ENCODE measurements at regions not wholly inside any gene's neighbourhood (a gene's known extent, or its start where the extent isn't known, plus 50 kb on each side); places are given as distances from the start of the nearest gene placed in this dataset.
"Not testable (repeated sequence)": the region's sequence is repeated elsewhere in the genome, so short reads cannot be mapped to it uniquely, and the experiment has no call there.

DNA sequence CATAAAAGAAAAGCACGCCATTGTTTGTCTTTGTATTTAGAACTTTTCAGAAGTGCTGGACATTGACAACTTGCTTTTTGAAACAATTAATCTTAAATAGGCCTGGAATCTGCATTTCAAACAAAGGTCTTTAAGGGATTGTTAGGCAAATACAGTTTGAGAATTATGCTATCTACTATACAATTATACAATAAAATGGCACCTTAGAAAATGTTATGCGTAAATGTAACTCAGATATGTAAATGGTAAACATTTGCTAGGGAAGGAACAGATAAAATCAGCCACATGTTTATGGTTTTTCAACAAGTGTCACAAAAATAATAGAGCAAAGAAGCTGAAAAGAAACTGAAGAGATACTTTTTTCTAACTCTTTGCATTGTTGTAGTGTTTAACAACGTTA, 152.7 kb upstream of the PRSS12 start:
- not testable (repeated sequence) for DNase-seq

DNA sequence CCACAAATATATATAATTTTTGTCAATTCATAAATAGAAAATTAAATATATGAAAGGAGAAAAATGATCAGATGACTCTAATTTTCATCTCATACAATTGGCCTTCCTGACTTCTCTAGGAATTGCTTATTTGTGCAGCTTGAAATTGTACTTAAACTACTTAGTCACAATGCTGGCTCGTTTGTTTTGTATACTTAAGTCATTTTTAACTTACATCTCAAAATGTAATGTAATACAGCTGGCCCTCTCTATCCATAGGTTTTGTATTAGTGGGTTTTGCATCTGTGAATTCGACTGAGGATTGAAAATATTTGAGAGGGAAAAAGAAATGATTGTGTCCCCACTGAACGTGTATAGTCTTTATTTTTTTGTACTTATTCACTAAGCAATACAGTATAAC, 160.1 kb upstream of the PRSS12 start:
- not testable (repeated sequence) for DNase-seq

DNA sequence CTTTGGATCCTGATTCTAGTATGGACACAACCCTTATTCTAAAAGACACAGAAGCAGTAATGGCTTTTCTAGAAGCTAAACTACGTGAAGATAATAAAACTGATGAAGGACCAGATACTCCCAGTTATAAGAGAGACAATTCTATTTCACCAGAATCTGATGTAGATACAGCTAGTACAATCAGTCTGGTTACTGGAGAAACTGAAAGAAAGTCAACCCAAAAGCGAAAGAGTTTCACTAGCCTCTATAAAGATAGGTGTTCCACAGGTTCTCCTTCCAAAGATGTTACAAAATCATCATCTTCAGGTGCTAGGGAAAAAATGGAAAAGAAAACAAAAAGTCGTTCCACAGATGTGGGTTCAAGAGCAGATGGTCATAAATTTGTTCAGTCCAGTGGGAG, 161.5 kb upstream of the PRSS12 start:
- not testable (repeated sequence) for DNase-seq

DNA sequence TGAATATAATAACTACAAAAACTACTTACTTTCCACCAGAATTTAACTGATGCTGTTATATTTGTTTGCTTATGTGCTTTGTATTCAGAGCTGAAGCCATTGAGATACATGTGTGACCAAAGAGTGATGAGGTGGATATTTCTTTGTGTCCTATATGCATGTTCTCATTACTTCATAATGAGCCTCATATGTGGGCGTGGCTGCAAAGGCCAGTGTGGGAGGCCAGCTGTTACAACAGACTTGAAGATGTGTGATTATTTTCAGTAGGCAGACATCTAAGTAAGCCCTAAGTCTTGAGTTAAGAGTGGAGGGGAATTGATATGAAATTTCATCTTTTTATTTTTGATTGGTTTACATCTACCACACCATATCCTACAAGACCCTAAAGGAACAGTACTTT, 163.3 kb upstream of the PRSS12 start:
- not testable (repeated sequence) for DNase-seq

DNA sequence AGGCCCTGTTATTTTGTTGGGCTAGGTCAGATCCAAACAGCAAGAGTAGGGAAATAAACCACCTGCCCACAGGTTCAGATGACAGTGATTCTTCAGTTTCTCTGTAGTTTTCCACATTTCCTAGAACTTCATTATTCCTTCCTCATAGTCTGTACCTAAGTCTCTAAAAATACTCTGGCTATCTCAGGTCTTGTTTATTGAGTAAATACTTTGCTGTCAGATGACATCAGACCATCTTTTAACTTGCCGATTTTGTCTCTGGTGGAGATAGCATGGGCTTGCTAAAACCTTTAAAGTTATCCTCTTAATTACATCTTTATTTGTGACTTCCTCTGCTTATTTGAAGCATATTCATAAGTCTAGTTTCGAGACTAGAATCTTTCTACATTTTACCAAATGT, 155.1 kb upstream of the METTL14 start:
- not testable (repeated sequence) for DNase-seq

DNA sequence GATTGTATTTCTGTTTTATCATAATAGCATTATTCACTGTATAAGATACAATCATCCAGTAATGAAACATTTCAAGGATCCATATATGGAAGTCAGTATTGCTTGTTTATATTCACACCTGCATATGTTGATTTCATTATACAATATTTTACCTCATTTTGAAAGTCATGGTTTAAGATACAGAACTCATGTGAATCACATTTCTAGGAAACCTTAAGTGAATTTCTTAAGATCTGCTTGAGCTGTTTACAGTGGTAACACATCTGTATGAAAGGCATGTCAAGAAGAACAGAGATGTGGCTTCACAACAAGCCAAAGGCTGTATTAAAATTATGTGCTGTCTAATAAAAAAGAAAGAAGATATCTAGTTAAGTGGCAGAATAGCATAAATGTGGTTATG, 153.2 kb upstream of the METTL14 start:
- DNase-seq: not testable (repeated sequence)

DNA sequence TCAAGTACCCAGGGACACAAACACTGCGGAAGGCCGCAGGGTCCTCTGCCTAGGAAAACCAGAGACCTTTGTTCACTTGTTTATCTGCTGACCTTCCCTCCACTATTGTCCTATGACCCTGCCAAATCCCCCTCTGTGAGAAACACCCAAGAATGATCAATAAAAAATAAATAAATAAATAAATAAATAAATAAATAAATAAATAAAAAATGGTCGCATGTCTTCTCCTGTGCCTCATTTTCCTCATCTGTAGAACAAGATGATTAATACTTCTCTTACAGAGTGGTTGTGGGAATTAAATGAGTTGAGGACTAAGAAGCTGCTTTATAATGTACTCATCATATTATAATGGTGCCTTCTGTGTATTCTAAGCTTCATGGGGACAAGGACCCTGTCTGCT, 149.4 kb upstream of the METTL14 start:
- DNase-seq: not testable (repeated sequence)

DNA sequence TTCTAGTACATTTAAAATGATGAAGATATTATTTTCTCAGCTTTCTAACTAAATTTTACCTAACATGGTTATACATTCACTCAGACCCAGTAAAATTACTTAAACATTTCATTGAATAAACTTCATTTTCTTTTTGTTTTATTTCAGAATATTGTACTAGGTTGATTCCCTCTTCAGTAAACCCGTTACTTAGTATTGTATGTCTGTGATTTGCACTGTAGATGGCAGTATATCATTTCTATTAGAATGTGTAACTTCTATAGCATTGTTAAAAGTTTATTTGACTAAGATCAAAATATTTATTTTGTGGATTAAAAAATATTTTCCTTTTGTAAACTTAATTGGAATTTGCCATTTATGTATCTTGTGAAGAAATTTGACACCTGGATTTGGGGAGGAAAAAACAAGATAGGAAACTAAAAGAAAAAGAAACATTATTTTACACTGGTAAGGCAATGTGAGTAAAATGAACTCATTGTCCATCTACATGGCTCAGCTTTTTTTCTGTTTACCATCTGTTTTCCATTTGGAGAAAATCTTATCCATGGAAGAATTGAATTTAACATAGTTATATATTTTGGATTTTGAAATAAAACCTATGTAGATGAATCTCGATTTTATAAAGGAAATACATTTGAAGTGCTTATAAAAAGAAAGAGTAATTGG, 145.6 kb upstream of the METTL14 start:
- peak; percentile 14 for DNase-seq

DNA sequence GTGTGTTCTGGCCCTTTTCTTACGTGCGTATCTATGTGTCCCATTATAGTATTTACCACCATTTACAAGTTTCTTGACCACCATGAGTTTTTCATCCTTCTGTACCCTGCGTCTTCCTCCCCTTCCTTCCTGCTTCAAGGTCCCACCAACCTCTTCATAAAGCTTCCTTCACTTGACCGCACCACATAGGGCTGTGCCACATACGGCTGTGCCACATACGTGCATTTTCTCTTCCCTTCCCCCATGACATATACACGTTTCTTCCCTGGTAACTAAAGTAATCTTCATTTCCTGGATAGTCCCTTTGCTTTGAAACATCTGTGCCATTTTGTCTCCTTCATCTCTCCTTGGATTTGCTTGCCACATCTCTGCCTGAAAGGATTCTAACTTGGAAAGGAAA, 128.6 kb upstream of the METTL14 start:
- DNase-seq: not testable (repeated sequence)

DNA sequence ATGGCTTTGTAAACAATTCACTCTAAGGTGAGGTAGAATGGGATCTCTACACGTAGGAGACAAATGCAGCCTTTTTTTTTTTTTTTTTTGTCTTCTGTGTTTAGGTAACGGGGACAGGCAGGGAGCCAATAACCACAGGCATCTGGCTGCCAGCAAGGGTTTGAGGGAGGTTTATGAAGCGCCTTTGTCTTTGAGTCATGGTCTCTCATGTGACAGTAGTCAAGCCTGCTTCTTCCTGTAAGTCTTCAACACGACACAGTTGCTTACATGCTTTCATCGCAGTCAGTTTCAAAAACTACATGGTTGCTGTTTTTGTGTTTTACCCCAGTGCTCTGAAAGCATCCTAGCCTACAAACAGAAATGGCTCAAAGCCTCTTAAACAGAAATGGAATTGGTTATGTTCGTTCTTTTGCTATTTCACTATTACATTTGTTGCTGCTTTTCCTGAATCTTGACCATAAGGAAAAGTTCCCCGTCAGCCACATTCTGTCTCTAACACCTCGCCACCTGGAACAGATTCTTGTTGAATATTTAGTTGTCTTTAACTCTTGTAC, 127.8 kb upstream of the METTL14 start:
- DNase-seq: peak; percentile 89

DNA sequence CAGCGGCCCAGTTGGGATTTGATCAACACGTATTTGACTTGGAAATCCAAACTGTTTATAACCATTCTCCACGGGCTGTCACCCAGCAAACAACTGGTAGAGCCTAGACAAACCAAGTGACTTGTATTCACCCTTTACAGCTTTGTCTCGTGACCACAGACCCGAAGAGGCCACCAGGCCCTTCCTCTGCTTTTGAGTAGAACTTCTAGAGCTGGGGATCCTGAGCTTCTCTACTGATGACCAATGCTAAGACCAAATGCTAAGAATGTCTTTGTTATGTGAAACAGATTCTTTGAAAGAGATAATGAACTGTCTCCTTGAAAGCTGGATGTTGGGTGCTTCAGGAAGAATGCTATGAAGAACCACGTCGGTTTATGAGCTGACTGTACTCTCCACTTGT, 127.0 kb upstream of the METTL14 start:
- not testable (repeated sequence) for DNase-seq

DNA sequence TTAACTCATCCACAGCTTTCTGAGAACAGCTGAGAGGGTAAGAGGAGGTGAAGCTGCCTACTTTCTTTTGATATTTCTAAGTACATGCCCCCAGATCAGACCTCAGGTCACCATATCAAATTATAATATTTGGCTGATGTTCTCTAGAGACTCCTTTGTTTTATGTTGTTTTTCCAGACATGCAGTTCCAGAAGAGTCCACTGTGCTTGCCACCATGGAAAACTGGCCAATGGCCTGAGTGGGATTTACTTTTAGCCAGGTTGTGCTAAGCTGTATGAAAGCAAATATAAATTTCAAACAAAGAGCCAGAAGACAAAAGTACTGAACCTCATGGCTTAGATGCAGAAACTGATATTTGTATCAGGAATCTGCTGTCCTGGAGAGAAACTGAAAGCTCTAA, 123.6 kb upstream of the METTL14 start:
- DNase-seq: not testable (repeated sequence)

DNA sequence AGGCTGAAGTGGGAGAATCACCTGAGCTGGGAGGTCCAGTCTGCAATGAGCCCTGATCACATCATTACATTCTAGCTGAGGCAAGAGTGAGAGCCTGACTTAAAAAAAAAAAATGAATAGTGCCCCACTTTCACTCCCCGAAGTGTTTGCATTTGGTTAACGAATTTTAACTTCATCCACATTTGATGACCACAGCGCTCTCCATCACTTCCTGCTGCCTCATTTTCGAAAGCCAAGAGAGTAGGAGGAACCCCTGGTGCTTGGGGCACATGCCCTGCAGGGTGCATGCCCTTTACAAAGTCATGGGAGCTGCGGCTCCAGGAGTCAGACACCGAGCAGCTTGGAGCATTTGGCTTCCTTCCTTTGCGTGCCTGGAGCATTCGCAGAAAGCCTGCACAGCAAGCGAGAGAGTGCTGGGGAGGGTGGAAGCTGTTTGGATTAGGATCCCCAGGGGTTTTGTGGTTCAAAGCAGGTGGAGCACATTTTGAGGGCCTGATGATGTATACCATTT, 119.1 kb upstream of the METTL14 start:
- peak; percentile 12 for DNase-seq

DNA sequence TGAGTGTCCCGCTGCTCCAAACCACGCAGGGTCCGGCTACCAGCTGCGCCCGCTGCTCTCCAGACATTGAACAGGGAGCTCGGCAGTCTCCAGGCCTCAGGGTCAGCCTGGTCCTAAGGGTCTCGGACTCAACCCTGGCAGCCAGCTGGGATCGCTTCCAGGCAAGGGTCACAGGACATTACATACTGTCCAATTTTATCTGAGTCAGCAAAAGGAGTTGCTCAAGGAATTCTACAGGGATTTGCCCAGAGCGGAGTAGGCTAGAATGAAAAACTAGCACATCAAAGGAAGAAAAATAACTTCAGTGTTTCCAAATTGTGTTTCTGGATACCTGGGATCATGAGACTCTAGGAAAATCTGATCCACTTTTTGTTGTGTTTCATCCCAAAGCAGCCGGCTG, 112.2 kb upstream of the METTL14 start:
- DNase-seq: not testable (repeated sequence)

DNA sequence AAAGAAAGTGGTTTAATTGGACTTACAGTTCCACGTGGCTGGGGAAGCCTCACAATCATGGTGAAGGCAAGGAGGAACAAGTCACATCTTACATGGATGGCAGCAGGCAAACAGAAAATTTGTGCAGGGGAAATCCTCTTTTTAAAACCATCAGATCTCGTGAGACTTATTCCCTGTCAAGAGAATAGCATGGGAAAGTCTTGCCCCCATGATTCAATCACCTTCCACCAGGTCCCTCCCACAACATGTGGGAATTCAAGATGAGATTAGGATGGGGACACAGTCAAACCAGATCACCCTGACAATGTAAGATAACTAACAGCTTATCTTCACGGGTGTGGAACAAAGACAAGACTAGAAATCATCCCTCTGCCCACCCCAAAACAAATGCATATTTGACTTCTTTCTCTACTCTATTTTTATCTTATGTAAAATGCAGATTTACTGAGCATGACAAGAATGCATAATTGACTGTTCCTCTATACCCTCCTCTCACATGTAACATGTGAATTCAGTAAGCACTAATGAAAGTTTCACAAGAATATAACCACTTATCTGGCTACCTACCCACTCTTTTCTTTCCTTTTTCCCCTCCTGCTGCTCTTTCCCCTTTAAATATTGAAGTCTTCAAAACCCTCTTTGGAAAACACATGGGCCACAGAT, 110.8 kb upstream of the METTL14 start:
- DNase-seq: not testable (repeated sequence)

DNA sequence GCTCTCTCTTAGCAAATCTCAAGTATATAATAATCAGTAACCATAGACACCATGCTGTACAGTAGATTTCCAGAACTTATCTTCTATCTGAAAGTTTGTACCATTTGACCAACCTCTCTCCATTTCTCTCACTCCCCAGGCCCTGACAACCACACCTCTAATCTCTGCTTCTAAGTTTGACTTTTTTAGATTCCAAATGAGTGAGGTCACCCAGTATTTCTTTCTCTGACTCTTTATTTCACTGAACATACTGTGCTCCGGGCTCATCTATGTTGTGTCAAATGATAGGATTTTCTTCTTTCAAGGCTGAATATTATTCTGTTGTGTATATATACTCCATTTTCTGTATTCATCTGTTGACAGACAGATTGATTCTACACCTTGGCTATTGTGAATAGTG, 110.1 kb upstream of the METTL14 start:
- DNase-seq: not testable (repeated sequence)

DNA sequence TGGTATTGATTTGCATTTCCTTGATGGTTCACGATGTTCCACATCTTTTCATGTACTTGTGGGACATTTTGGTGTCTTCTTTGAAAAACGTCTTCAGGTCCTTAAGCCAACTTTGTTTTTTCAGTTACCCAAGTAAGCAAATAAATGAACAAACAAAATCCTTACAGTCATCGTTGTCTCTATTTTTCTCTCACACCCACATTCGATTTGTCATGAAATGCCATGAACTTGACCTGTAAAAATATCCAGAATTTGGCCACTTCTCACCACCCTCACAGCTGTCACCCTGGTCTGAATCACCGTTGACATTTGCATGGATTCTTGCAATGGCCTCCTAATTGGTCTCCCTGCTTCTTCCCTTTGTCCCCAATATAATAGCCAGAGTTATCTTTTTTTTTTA, 109.5 kb upstream of the METTL14 start:
- not testable (repeated sequence) for DNase-seq

DNA sequence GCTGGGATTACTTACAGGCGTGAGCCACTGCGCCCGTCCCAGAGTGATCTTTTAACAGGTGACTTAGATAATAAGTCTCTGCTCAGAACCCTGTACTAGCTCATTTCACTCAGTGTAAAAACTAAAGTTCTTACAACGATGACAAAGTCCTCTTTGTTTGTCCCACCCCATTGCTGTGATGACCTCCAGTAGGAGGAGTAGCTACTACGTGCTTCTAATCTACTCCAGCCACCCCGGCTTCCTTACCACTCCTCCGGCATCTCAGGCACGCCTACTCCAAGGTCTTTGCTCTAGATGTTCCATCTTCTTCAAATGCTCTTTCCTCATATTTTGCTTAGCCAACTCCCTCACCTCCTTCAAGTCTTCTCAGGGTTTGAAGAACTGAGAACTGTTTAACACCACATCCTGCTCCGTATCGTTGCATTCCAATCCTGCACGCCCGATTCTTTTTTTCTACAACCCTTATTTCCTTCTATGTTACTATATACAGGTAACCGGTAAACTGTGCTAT, 108.4 kb upstream of the METTL14 start:
- DNase-seq: not testable (repeated sequence)

DNA sequence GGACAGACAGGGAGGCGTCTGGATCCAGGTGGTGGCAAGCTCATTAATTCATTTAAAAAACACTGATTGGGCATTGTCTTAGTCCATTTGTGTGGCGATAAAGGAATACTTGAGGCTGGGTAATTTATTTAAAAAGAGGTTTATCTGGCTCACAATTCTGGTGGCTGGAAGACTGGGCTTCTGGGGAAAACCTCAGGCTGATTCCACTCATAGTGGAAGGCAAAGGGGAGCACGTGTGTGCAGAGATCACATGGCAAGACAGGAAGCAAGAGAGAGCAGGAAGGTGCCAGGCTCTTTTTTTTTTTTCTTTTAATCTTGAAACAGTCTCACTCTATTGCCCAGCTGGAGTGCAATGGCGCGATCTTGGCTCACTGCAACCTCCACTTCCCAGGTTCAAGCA, 100.2 kb upstream of the METTL14 start:
- DNase-seq: no peak

DNA sequence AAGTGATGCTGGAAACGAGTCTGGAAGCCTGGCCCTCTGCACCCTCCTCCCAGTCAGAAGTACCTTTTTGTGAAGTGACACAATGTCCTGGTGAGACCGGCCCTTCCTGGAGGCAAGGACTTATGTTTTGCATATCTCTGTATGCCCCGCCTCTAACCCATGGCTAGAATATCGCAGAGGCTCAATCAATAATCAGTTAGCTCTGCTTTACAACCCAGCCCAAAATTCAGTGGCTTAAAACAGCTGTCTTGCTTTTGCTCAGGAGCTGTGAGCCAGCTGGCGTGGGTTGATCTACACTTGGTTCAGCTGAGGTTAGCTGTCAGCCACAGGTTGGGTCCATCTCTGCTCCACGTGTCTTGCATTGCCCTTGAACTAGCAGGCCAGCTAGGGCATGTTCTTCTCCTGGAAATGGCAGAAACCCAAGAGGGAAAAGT, 98.8 kb upstream of the METTL14 start:
- no peak for DNase-seq

DNA sequence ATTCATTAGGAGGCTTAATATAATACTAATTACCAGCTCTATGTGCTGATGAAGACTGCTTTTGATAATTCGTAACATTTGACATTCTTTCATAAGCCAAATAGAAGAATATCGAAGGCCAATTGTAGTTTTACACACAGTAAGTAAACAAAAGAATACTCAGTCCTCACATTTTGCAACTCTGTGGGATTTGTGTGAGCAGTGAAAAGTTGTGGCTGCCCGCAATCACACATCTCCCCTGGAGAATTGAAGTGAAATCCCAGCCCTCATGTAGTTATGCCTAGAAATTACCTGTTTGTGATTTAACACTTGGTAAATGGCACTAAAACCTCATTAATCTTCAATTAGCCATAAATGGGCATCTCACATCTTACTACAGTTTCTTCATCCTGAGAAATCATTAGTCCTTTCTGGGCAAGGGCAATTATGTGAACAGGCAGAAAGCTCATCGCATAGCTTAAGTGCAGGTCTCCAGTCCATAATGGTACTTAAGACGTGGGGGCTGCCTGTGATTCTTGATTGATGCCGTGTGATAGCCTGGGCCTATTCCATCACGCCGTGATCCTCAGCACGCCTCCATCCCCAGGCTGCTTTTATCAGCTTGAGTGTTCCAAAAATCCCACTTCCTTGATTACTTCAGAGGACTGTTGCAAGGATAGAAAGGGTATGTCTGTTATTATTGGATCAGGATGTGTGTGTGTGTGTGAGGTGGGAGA, 97.9 kb upstream of the METTL14 start:
- DNase-seq: no peak

DNA sequence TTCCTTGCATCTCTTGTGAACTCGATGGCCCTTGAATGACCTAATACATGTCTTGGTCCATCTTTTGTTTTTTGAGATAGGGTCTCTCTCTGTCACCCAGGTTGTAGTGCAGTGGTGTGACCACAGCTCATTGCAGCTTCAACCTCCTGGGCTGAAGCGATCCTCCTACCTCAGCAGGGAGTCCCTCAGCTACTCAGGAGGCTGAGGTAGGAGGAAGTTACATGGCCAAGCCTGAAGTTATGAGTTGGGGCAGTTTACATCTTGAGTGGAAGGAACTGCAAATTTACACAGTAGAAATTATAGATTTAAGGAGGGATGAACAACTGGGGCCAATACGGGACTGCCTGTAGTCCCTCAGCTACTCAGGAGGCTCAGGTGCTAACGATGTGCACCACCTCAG, 97.2 kb upstream of the METTL14 start:
- no peak for DNase-seq

DNA sequence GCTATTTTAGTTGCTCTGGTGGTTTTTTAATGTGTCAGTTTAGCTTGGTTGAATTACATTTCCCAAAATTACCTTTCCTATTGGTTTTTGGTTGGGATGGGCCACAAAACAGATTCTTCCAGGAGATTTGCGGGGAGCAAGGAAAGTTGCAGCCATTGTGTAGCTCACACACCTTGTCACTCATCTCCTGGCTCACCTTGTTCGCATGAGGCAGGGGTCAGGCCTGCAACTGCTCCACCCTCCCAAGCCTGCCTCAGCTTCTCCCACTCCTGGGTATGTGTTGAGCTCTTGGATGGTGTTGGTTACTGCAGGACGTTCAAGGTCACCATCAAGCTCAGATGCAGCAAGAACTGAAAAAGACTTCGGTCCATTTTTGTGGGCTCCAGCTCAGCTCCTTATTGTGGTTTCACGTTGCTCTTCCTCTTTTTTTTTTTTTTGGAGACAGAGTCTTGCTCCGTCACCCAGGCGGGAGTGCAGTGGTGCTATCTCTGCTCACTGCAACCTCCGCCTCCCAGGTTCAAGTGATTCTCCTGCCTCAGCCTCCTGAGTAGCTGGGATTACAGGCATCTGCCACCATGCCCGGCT, 95.6 kb upstream of the METTL14 start:
- no peak for DNase-seq
